HL-60 (cell line): ENCODE measurements at regions not wholly inside any gene's neighbourhood (a gene's known extent, or its start where the extent isn't known, plus 50 kb on each side); places are given as distances from the start of the nearest gene placed in this dataset.

ENCODE experiments used
- CTCF ChIP-seq: IDR thresholded peaks from one replicate; pipeline ENCODE4 v1.5.1; 2011; ENCODE audit warnings: low read length, control low read depth, inconsistent platforms; ENCODE audit not compliant: insufficient read depth
- GABPA ChIP-seq: IDR thresholded peaks from 2 replicates; pipeline ENCODE4 v1.6.1; 2012; ENCODE audit warnings: low read depth
- POLR2AphosphoS5 ChIP-seq: IDR thresholded peaks from 2 replicates; pipeline ENCODE4 v1.6.1; 2012; ENCODE audit warnings: low read depth
- TF ChIP-seq, protein P1 (sequence below): IDR thresholded peaks from 2 replicates; pipeline ENCODE4 v1.6.1; 2012; ENCODE audit warnings: low read depth; ENCODE audit not compliant: insufficient replicate concordance

DNA sequence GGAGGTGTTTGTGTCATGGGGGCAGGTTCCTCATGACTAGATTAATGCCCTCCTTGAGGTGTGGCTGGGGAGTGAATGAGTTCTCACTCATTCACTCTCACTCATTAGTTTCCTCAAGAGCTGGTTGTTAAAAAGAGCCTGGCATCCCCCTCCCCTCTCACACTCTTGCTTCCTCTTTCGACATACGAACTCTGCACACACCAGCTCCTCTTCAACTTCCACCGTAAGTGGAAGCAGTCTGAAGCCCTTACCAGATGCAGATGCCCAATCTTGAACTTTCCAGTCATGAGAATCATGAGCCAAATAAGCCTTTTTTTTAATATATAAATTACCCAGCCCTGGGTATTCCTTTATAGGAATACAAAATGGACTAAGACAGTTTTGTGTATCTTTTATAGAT is 82.5 kb downstream of the SPRY4 start:
- no peak for TF ChIP-seq CTCF
- no peak for TF ChIP-seq POLR2AphosphoS5
- TF ChIP-seq GABPA = no peak
- TF ChIP-seq, protein P1, sequence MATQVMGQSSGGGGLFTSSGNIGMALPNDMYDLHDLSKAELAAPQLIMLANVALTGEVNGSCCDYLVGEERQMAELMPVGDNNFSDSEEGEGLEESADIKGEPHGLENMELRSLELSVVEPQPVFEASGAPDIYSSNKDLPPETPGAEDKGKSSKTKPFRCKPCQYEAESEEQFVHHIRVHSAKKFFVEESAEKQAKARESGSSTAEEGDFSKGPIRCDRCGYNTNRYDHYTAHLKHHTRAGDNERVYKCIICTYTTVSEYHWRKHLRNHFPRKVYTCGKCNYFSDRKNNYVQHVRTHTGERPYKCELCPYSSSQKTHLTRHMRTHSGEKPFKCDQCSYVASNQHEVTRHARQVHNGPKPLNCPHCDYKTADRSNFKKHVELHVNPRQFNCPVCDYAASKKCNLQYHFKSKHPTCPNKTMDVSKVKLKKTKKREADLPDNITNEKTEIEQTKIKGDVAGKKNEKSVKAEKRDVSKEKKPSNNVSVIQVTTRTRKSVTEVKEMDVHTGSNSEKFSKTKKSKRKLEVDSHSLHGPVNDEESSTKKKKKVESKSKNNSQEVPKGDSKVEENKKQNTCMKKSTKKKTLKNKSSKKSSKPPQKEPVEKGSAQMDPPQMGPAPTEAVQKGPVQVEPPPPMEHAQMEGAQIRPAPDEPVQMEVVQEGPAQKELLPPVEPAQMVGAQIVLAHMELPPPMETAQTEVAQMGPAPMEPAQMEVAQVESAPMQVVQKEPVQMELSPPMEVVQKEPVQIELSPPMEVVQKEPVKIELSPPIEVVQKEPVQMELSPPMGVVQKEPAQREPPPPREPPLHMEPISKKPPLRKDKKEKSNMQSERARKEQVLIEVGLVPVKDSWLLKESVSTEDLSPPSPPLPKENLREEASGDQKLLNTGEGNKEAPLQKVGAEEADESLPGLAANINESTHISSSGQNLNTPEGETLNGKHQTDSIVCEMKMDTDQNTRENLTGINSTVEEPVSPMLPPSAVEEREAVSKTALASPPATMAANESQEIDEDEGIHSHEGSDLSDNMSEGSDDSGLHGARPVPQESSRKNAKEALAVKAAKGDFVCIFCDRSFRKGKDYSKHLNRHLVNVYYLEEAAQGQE = no peak
